COLO829 (cell line): ENCODE measurements at regions not wholly inside any gene's neighbourhood (a gene's known extent, or its start where the extent isn't known, plus 50 kb on each side); places are given as distances from the start of the nearest gene placed in this dataset.
"Not testable (repeated sequence)": the region's sequence is repeated elsewhere in the genome, so short reads cannot be mapped to it uniquely, and the experiment has no call there.

Source experiments
- DNase-seq: peaks from one replicate; pipeline ENCODE4 v3.0.0; 2012; ENCODE audit warnings: low spot score

DNA sequence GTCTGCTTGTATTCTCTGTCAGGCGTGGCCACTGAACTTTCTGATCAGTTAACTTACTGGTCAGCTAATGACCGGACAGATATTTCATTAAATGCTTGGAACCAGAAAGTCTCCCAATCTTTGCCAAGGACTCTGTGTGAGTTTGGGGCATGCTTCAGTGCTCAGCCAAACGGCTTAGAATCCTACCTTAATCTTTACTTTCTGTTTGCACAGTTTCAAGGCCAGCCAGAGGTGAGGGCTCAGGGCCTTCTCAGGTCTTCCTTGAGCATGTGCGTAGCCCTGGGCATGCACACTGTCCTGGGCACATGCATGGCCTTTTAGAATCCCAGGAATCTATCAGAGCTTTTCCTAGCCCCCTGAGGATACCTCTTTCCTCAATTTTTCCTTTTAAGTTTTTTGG, 230.1 kb downstream of the RAB11FIP4 start:
- no peak for DNase-seq

DNA sequence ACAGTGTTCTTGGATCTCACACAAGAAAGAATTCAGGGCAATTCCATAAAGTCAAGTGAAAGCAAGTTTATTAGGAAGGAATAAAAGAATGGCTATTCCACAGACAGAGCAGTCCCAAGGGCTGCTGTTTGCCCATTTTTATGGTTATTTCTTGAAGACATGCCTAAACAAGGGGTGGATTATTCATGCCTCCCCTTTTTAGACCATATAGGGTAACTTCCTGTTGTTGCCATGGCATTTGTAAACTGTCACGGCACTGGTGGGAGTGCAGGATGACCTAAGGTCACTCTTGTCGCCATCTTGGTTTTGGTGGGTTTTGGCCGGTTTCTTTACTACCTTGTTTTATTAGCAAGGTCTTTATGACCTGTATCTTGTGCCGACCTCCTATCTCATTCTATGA, 219.6 kb downstream of the RAB11FIP4 start:
- DNase-seq = not testable (repeated sequence)

DNA sequence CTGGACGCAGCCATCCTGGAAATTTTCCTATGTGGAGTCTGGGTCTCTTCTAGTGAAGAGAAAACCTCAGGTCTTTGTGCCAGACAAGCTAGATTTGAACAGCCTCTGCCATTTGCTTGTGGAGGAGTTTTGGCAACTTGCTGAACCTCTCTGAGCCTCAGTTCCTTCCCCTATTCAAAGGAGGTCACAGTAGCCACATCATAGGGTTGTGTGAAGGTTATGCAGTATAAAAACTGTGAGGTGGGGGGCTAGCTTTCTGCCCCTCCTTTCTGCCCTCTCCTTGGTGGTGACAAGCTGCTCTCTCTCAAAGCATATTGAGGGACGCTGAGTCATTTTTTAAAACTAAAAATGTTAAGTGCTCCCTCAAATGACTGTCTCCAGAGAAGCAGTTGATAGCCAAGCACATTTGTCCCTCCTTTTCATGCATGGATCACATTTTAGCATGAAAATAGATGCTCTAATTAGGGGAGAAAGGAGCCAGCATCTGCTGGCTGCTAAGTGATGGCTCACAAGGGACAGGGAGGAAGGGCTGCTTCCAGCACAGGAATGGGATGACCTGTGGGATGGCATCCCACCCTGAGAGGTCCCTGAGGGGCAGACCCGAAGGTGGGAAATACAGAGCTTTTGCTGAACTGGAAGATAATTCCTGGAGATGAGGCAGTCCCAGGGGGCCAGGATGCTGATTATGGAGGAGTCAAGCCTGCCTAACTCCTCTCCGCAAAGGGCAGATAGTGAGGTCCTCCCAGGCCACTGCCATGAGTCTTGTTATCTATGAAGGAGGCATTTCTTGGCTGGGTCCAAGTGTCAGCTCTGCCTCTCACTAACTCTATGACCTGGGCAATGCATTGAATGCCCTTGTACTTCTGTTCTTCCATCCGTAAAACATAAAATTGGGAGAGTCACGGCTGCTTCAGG, 218.8 kb downstream of the RAB11FIP4 start:
- no peak for DNase-seq

DNA sequence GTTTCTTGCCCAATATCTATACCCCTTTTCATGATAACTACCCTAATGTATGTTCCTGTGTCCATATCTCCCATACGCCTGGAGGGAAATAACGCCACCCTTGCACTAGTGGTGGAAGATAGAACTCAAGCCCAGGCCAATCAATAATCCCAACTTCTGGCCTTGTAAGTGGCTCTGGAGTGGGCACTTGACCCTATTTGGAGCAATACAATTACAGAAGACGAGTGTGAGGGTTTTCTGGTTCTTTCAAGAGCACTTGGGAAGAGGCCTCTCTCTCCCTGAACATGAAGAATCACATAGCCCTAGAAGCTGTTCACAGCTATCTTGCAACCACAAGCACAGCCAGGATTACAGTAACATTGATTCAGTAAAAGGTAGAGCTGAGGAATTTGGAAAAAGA, 217.9 kb downstream of the RAB11FIP4 start:
- DNase-seq = no peak

DNA sequence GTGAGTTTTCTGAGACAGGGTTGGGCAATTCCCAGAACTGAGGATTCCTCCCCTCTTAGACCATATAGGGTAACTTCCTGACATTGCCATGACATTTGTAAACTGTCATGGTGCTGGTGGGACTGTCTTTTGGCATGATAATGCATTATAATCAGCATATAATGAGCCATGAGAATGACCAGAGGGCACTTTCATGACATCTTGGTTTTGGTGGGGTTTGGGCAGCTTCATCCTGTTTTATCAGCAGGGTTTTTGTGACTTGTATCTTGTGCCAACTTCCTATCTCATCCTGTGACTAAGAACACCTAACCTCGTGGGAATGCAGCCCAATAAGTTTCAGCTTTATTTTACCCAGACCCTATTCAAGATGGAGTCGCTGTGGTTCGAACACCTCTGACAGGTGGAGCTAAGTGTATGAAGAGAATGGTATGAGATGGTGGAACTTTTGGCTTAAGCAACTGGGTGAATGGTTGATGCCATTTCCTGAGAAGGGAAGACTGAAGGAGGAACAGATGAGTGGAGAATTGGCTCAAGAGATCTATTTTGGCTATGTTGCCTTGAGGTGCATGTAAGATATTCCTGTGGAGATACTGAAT, 217.3 kb downstream of the RAB11FIP4 start:
- no peak for DNase-seq

DNA sequence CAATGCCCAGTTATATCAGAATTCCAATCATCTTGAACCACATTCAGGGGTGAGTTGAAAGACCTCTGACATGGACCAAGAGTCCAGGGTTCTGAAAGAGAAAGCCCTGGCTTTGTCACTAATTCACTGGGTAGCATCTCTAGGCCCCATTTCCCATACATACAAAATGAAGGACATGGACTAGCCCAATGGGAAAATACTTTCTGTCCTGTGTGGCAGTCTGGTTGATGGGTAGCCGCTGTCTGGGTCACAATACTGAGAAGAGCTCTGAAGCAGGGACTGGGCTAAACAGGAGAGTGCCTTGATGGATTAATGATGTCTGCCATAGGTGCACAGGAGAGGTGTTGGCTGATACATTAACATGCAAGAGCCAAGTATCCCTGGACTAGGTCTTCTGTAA, 214.3 kb downstream of the RAB11FIP4 start:
- no peak for DNase-seq

DNA sequence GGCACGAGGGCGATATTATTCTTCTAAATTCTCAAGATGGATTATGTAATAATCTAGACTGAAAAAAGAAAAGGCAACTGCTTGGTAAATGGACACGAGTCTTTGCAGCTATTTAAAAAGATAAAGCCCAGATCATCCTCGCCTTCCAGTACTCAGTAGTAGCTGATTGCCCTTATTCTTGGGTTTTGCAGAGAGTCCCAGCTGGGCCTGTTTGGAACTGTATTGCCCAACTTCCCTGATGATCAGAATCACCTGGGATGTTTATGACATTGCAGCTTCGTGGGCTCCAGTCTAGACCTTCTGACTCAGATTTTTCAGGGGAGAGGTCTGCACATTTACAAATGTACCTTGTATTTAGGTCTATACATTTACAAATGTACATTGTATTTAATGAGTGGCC, 213.5 kb downstream of the RAB11FIP4 start:
- DNase-seq = no peak

DNA sequence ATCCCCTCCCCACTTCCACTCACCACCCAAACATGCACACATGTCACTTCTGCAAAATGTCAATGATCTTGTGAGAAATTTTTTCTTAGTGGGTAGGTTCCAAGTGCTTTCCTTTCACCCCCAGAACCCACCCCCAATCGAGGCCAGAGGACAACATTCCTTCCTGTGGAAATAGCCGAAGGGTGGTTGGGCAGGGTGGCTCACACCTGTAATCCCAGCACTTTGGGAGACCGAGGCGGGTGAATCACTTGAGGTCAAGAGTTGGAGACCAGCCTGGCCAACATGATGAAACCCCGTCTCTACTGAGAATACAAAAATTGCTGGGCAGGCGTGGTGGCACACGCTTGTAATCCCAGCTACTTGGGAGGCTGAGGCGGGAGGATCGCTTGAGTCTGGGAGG, 208.7 kb downstream of the RAB11FIP4 start:
- not testable (repeated sequence) for DNase-seq

DNA sequence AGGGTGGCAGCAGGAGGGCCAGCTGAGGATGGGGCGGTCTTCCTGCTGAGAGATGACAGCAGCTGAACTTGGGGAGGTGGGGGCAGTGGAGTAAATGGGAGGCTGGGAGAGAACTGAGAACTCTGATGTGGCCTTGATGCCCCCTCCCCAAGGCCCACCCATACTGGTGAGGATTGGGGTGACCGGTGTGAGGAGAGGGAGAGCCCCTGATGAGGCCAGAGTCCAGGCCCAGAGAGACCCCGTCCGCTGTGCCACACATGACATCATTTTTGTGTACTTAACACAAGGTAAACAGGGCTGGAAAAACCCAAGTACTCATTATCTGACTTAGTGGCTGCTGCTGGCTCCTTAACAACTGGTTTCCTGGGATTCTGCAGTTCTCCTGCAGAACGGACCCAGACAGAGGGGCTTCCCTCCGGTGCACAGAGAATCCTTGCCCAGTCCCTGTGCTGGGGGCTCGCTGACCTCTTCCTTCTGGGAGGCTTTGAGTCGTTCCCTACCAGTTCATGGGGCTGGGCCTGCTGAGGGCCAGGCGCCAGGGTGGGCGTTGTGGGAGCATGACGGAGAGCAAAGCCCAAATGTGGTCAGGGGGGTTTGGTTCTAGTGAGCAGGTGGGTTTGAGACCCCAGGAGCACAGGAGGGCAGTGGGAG, 207.6 kb downstream of the RAB11FIP4 start:
- DNase-seq = no peak

DNA sequence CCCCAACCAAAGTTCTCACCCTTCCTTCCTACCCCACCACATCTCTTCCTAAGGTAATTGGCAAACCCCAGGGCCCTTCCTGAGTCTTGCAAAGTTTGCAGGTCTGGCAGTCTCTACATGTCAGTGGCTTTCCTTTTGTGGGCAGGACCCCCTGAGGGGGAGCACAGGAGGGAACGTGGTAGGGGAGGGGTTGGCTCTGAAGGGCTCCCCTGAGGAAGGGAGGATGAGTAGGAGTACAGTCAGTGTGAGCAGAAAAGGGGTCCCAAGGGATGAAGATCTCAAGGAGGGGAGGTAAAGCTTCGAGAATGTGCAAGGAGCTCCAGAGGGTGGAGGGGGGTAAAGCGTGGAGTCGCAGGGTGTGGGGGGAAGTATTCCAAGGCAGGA, 206.9 kb downstream of the RAB11FIP4 start:
- DNase-seq = no peak

DNA sequence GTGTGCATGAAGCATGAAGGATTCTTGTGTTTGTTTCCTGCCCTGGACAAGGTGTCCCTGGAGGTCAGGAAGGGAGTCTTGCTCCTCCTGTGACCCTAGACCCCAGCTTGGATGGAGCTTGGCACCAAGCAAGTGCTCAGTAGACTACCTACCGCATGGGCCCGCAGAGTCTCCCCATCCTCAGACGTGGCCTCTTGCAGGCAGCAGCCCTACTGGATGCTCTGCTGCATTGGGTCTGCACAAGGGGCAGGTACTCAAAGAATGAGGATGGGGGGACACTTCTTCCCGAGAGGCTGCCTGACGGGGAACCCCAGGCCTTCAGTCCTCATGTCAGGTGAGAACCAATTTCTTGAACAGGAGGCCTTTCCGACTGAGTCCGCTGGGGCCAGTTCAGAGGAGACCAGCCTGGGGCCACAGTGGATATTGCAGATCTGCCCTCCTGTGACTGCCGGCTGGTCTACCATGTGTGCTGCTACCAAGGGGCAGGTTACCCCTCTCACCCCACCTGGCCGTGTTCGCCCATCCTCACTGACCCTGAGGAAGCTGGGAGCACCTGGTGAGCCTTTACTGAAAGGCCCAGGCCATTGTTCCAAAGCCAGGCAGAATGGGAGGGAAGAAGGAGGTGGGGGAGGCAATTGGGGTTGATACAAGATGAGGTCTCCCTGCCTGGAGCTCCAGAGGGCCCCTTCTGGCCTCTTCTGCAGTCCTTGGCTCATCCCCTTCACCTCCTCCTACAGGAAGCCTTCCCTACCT, 206.3 kb downstream of the RAB11FIP4 start:
- no peak for DNase-seq

DNA sequence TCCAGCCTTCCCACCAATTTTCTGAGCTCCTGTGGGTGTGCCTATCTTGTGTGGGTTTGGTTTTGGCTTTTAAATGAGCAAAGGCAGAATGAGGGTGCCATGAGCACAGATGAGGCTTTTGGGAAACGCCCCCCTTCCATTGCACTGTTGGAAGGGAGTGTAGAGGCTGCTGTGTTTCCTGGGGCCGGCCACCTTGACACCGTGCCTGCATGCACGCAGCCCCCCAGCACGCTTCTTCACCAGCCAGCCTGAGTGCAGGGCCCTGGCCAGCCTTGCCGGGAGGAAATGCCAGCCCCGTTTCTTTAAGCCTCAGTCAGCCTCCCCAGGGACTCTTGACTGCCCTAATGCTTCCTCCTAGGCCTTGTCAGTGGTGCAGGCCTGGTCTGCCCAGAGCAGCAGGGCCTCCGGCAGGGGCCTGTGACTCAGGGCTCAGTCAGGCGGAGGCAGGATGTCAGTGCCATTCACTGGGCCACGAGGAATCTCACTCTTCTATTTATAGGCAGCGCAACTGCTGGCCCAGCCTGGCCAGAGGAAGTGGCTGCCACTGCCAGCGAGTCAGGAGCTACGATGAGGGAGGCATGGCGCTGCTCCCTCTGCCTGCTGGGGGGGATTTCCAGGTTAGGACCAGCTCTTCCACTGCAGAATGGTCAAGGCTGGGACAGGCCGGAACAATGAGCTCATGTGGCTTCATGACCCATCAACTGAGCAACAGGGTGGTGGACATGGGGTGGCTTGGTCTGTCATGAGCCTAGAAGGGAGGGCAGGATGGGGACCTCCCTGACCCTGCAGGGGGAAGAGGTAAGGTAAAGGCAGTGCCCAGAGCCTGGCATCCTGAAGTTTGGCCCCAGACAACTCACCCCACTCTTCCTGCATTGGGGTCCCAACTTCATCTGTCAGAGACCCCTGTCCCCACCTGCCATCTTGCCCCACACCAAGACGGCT, 205.2 kb downstream of the RAB11FIP4 start:
- peak; percentile 97 for DNase-seq

DNA sequence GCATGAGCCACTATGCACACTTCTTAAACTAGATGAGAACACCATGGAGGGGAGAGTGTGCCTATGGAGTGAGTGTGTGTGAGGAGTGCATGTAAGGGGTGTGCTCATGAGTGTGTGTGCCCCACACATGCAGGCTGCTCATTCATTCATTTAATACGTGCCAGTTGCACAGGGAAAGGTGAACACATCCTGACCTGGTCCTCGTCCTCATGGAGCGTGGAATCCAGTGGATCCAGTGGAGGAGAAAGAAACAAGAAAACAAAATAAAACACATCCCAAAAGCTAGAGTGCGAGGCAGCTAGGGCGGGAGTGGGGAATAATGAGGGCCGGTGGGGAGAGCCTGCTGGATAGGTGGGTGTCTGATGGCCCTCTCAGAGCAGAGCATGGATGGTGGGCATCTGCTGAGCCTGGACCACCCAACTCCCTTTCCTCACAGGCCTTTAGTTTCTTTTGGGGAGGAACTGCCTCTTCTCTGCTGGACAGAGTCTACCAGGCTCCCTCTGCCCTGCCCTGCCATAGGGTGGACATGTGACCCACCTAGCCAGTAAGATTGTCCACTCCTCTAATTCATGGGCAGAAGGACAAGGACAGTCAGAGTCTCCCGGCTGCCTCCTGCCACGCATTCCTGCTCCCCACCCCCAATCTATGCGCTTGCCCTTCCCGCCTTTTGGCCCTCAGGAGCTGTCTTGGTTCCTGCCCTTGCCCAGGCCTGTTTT, 204.3 kb downstream of the RAB11FIP4 start:
- DNase-seq = no peak

DNA sequence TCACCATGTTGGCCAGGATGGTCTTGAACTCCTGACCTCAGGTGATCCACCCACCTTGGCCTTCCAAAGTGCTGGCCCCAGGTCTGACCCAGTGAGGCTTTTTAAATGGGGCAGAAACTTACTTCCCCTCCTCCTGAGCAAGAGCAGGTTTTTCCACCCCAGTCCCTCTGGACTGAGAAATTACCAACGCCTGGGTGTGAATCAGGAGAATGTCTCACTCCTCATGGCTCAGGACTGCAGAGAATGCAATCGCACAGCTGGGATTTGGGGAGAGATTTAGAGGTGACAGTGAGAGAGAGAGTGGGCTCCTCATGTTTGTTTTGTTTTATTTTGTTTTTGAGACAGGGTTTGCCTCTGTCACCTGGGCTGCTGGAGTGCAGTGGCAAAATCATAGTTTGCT, 203.6 kb downstream of the RAB11FIP4 start:
- no peak for DNase-seq

DNA sequence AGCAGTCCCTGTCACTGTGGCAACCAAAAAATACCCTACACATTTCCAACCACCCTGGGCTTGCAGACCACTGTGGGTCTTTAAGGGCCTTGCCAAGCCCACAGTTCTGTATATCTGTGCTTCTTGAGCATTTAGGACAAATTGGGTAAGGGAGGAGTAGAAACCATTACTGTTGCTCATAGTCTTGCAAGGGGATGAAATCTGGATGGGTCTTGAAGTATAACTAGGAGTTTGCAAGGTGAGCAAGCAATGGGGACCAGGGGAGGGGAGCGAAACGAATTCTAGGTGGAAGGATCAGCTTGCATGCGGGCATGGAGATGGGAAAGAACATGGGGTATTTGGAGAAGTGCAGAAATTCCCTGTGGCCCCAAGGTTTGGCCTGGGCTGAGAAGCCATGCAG, 202.9 kb downstream of the RAB11FIP4 start:
- no peak for DNase-seq

DNA sequence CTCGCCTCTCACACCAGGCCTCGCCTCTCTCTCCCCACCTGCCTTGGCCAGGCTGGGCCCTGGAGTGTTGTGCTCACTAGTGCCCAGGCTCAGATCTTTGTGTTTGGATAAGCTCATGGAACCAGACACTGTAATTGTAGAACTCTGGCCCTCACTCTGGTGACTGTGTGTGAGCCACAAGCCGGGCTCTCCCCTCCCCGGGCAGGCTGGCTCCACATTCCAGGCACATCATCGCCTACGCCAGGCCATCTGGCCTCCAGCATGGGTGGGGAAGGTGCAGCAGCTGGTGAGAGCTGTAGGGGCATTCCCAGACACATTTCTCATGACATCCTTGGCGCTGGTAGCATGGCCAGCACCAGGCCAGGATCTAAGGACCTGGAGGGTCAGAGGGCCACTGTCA, 202.3 kb downstream of the RAB11FIP4 start:
- no peak for DNase-seq

DNA sequence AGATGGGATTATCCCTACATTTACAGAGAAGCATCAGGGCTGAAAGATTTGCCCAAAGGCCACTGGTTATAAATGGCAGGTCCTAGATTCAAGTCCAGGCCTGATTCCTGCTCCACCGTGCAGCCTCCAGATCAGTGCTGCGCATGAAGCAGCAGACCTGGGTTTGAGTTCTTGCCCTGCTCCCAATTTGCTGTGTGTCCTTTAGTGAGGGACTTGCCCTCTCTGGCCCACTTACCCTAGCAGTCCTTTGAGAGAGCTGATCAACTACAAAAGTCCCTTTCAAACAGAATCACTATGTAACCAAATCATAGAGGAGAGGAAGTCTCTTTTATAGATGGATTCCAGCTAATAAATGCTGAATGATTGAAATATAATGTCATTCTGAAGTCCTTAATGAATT, 200.4 kb downstream of the RAB11FIP4 start:
- DNase-seq = no peak

DNA sequence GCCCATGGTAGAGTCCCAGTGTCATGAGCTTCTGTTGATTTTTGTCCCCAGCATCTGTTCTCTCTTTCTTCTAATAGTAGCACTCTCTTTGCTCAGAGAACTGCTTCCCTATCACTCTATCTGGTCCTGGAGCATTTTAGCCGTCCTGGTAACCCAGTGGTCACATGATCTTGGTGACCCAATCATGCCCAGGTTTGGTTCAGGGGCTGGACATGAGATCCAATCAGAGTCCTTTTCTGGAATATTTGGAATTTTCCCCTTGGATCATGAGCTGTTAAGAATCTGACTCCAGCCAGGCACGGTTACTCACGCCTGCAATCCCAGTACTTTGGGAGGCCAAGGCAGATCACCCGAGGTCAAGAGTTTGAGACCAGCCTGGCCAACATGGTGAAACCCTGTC, 197.0 kb downstream of the RAB11FIP4 start:
- DNase-seq = no peak

DNA sequence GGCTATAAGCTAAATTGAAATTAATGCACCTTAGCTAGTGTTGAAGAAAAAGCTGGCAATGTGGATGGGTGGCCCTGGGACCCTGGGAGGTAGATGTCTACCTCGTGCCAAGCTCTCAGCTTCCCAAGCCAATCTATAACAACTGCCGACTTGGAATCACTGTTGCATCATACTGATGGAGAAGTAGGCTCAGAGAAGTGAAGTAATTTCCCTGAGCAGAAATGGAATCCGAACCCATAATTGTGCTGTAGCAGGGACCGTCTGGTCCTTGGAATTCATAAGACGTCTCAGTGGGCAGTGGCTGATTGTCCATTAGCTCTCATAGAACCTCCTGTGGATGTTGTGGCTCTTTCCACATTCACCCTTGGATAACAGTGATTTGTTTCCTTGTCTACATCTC, 196.6 kb downstream of the RAB11FIP4 start:
- DNase-seq = no peak
